AG04449 (cell line): ENCODE measurements at regions not wholly inside any gene's neighbourhood (a gene's known extent, or its start where the extent isn't known, plus 50 kb on each side); places are given as distances from the start of the nearest gene placed in this dataset.
"Not testable (repeated sequence)": the region's sequence is repeated elsewhere in the genome, so short reads cannot be mapped to it uniquely, and the experiment has no call there.

Experiments used
- CTCF ChIA-PET: fragments of 350-600 bp; formaldehyde crosslinking; extraction: SDS; loops from one replicate; lab custom pipeline; 2021; ENCODE audit warnings: antibody characterized with exemption; lab: Yijun Ruan, JAX
- POLR2A ChIA-PET: fragments of 400-600, 350-600 bp; formaldehyde crosslinking; extraction: SDS; loops from one replicate; lab custom pipeline; 2020; ENCODE audit warnings: antibody characterized with exemption, inconsistent platforms; lab: Yijun Ruan, JAX
- DNase-seq: peaks from one replicate; pipeline ENCODE4 v3.0.0-alpha.2; 2010; ENCODE audit warnings: low read depth, low spot score
- H3K4me3 ChIP-seq: 2 replicates; pipeline ENCODE4 v1.5.1; 2011; ENCODE audit warnings: low read depth, mild to moderate bottlenecking, control low read depth, low read length
- TF ChIP-seq, protein P1 (sequence below): IDR thresholded peaks from one replicate; pipeline ENCODE4 v1.5.1; 2011; ENCODE audit warnings: mild to moderate bottlenecking, moderate library complexity, low read length, control low read depth, inconsistent platforms; ENCODE audit not compliant: insufficient read depth; ENCODE audit errors: missing control alignments

DNA sequence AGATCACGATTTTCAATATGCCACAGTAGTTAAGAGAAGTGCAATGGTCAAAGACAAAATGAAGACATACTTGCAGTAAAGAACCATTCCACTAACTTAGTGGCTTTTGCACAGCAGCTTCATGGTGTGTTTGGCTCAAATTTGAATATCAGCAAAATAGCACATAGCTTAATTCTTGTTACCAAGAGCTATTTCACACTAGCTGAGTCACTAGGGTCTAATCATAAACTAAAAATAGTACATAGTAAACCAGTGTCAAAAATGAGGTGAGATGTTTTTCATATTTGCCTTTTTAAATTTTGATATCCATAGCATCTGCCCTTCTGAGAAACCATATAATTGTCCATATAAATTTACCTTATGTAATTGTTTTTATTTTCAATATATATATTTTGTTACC lies 325.0 kb upstream of the LUZP2 start:
- POLR2A ChIA-PET: no interaction called here
- TF ChIP-seq, protein P1, sequence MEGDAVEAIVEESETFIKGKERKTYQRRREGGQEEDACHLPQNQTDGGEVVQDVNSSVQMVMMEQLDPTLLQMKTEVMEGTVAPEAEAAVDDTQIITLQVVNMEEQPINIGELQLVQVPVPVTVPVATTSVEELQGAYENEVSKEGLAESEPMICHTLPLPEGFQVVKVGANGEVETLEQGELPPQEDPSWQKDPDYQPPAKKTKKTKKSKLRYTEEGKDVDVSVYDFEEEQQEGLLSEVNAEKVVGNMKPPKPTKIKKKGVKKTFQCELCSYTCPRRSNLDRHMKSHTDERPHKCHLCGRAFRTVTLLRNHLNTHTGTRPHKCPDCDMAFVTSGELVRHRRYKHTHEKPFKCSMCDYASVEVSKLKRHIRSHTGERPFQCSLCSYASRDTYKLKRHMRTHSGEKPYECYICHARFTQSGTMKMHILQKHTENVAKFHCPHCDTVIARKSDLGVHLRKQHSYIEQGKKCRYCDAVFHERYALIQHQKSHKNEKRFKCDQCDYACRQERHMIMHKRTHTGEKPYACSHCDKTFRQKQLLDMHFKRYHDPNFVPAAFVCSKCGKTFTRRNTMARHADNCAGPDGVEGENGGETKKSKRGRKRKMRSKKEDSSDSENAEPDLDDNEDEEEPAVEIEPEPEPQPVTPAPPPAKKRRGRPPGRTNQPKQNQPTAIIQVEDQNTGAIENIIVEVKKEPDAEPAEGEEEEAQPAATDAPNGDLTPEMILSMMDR: no peak
- no peak for DNase-seq
- H3K4me3 ChIP-seq: no peak overlapping the region
- CTCF ChIA-PET: no interaction called here

DNA sequence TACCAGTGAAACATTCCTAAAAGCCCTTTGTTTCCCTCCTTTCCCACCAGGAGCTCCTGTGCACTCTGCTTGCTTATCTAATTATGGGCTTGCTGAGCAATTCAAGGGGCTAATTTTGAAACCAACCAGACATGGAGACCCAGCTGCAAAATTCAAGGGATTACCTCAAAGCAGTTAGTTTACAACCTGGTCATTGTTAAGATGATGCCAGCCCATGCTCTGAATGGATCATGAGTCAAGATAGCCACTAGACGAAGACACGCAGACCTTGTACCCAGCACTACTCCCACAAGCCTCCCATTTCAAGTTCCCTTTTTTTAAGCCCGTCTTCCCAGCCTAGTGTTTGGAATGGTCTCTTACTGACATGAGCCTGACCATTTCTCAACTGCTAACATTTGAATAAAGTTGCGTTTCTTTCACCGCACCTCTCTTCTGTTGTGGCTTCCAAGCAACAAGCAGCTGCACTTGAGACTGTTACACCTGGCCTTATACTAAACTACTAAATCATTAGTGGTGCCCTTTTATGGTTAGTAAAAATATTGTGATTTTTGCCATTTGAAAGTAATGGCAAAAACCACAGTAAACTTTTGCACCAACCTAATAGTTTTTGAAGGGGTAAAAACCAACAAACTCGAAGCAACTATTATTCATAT lies 315.3 kb upstream of the LUZP2 start:
- no peak for DNase-seq
- TF ChIP-seq, protein P1: no peak
- ChIA-PET CTCF (no interaction called here), POLR2A (no interaction called here)
- no peak overlapping the region for H3K4me3 ChIP-seq

DNA sequence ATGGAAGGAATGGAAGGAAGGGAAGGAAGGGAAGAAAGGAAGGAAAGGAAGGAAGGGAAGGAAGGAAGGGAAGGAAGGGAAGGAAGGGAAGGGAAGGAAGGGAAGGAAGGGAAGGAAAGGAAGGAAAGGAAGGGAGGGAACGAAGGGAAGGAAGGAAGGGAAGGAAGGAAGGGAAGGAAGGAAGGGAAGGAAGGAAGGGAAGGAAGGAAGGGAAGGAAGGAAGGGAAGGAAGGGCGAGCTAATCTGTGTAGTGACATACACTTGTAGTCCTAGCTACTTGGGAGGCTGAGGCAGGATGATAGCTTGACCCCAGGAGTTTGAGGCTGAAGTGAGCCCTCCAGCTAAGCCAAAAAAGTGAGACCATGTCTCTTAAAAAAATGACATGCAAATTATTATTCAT lies 311.3 kb upstream of the LUZP2 start:
- DNase-seq, POLR2A ChIA-PET, H3K4me3 ChIP-seq, CTCF ChIA-PET: not testable (repeated sequence)

DNA sequence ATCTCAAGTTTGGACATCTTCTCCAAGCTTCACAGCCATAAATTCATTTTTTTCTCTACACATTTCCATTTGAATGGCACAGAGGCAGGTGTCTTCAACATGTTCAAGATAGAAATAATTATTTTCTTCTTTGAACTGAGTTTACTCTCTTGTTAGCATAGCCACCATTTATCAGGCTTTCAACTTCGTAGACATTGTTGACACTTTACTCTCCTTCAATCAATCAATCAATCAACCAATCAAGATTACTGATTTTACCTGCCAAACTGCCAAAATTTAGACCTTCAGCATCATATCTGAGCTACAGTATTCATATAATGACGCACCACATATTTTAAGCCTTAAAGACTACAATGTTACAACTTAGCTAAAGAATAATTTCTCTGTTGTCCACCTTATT lies 300.1 kb upstream of the LUZP2 start:
- no peak for DNase-seq
- TF ChIP-seq, protein P1: no peak
- CTCF ChIA-PET: interaction anchor here (0.7 to 0.8 kb wide), 2 partner anchors 20 to 1083 kb away, joined by 3 read pairs; no protein-coding TSS in a partner anchor
- POLR2A ChIA-PET: no interaction called here
- H3K4me3 ChIP-seq: no peak overlapping the region

DNA sequence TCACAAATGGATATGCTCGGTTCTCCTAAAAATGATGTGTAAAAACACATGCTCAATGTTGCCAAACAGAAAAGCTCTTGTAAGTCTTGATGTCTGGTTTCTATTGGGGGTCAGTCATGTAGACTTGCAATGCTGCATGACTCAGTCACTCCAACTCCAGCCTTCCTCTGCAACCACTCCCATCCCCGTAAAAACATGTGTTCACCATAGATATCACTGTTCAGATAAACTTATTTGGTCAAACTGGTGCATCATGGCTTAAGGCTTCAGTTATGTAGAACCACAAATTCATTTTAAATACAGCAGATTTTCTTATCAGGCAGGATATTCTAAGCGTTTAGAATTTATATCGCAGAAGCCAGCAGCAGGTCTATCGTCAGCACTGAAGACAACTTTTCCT lies 298.4 kb upstream of the LUZP2 start:
- no peak for DNase-seq
- POLR2A ChIA-PET: no interaction called here
- CTCF ChIA-PET: no interaction called here
- no peak overlapping the region for H3K4me3 ChIP-seq
- TF ChIP-seq, protein P1: no peak

DNA sequence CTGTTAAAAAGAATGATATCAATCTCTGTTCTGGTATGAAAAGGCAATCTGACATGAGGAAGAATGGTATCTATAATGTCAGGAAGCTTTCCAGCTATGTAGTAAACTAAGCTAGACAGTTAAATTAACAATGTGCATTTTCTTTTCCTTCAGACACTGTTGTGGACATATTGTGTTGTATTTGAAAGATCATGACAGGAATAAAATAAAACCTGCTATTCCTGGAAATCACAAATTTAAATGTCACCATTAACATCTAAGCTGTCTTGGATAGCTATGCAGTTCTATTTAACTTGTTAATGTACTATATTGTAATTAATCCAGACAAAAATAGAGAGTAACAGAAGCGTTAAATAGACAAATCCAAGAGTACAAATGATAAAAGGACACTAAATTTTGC lies 297.4 kb upstream of the LUZP2 start:
- no peak overlapping the region for H3K4me3 ChIP-seq
- POLR2A ChIA-PET: no interaction called here
- TF ChIP-seq, protein P1: no peak
- no peak for DNase-seq
- CTCF ChIA-PET: no interaction called here

DNA sequence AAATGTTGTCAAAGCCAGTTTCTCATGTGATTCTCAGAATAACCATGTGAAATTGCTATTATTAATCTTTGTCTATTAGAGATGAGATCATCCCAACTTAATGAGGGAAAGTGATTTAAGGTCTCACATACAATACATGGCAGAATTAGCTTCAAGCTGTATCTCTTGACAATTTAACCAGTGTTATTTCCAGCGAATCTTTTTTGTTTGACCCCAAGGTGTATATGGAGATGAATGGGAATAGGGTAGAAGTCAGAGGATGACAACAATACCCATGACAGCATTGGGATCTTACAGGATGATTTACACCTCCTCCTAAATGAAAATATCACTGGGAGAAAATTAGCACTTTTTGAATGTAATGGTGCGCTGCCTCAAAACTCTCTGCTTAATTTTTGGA lies 290.8 kb upstream of the LUZP2 start:
- no peak for DNase-seq
- no peak overlapping the region for H3K4me3 ChIP-seq
- TF ChIP-seq, protein P1: no peak
- CTCF ChIA-PET: no interaction called here
- POLR2A ChIA-PET: no interaction called here
